SW480 (cell line): ENCODE measurements at regions not wholly inside any gene's neighbourhood (a gene's known extent, or its start where the extent isn't known, plus 50 kb on each side); places are given as distances from the start of the nearest gene placed in this dataset.
"Not testable (repeated sequence)": the region's sequence is repeated elsewhere in the genome, so short reads cannot be mapped to it uniquely, and the experiment has no call there.

Experiments
- DNase-seq: peaks from one replicate; pipeline ENCODE4 v3.0.0-alpha.2; 2016; ENCODE audit warnings: low spot score

DNA sequence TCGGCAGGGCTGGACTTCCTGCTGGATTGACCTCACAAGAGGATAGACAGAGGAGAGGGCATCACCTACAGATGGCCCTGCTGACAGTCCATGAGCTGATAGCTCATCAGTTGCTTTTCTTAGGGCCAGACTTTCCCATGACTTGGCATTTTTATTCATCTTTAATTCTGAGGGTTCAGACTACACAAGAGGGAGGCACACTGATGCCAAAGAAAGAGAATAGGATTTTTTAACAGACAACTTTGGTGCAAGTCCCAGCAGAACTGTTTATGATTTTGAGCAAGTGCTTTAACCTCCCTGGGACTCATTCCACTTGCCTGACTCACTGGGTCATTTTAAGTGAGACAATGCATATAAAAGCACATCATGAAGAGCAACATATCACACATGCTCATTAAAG lies 299.2 kb downstream of the INSIG2 start:
- no peak for DNase-seq

DNA sequence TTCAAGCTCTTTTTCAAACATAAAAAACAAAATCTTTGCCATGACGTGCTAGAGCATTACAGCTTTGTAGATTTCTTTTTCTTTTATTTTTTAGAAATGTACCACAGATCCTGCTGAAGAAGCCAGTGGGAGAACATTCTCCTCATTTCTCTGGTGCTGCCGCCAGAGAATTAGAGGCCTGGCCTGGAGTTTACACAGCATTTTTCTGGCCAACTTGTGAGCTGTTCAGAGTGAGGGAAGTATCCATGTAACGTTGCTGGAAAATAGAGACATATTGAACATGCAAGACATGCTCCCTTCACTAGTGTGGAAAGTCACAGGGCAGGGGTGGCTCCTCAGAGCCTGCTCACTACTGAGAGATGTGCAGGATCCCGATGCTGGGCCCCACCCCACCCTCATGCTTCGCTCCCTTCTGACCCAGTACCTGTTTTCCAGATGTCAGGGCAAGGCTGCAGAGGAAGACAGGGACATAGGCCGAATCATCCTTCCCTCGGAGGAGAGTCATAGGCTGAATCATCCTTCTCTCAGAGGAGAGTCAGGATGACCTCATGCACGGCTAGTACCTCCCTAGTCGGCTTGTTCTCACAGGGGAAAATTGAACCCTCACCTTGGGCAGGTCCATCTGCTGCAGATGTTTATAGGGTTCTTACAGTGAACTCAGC lies 298.5 kb downstream of the INSIG2 start:
- DNase-seq, result no peak

DNA sequence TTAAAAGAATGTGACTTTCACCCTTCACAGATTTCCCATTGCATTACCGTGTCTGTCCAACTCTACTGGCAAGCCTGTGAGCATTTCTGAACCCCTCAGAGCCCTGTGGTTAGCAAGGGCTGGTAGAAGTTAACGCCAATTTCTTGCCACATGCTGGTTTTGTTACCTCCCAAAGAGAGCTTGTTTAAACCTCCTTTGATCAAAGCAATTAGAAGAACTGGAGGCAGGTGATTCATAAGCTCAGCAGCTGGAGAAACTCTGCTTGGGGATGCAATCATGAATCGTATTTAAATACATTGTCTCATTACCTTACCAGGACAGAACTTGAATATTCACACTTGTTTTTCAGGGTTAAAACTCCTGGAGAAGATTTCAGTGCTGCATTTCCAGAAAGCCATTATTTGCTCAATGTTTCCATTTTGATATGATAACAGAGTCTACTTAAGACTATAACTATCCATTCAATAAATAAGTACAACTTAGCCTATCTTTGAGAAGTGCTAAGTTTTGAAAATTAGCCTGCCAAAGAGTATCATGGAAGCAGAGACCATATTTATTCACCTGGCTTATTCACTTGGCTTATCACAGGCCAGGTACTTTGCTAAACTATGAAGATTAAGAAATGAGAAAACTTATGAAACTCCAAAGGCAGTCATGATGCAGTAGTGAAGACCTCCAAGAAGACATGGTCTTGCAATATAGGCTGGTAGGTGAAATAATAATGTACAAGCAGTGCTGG lies 292.8 kb downstream of the INSIG2 start:
- peak; percentile 34 for DNase-seq

DNA sequence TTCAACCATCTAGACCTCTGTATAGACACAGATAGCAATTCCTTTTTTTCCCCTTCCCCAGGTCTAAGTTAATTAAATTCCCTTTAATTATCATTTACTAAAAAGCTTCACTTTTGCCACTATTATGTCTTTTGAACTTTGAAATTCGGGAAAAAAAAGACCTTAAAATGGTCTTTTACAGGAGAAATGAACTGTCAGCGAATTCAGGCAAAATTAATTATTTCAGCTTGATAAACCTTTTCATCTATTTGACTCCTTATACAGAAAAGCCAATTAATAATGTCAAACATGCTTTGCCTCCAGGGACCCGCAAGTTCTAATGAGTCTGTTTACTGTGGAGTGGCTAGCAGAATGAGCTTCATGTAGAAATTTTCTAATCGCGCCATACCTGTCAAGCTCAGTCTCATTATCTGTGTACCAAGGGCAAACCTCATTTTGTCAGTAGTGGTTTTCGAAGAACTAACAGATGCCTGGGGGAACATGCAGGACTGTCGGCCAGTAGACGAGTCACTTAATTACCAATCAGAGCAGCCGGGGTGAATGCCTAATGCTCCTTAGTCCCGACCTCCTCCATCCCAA lies 287.7 kb downstream of the INSIG2 start:
- no peak for DNase-seq

DNA sequence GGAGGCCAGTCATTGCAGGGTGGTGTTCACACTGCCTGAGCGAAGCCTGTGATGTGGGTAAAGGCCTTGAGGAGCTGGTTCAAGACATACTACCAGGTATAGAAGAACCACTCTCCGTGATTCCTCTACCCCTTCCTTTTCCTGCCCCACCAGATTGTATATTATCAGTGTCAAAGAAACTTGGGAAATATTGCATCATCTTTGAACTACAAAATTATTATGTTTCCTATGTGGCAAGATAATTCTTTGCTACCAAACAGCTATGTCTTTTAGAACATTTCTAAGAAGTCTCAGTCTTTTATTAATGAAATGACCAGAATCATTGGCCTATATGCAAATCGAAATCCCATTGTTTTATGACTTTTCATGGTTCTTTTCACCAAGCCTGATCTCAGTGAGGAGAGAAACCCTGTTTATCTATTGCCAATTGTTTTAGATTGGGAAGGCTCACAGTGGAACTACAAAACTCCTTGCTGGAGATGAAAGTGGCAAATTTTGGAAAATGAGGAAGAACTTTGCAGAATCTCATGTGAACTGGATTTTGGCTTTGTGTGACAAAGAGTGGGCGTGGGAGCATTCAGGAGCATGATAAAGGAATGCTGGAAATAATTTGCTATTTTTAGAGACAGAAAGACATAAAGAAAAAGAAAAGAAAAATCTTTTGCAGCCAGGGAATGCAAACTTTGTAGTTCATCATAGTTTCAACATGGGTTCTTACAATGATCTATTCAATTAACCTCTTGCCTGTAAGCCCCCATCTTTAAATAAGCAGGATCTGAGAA lies 286.9 kb downstream of the INSIG2 start:
- DNase-seq, result no peak

DNA sequence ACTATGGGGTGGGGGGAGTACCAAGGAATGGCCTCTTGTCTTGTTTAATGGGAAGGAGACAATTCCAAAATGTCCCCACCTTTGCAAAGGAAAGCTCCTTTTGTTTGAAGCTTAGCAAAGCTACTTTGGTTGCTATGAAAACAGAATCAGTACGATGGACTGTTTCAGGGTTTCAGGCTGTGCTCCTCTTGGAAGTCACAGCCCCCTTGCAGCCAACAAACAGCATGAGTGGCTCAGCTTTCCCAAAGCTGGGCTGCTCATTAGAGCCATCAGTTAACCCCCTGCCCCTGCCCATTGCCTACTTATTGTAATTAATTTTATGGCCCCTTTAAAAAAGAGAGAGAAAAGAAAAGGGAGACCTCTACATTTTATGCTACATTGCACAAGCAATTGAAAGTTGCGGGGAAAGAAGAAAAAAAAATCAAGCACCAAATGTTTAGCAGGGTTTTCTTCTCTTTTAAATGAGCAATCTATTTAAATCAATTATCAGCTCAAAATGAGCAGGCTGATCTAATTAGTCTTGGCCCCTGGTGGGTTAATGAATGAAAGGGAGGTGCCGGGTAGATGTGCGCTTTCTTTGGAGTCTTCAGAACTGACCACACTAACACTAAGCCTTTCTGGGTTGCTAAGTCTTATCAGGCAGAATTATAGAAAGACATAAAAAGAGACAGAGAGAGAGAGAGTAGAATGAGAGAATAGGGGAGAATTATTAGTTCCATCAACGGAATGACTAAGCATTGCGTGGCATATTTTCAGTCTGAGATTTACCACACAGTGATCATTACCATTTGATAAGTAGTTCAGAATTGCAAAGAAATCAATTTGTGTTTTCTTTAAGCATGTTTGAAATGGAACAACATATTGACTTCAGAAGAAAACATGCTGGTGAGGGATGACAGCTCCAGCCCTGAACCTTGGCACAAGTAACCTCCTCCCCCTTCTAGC lies 284.9 kb downstream of the INSIG2 start:
- no peak for DNase-seq

DNA sequence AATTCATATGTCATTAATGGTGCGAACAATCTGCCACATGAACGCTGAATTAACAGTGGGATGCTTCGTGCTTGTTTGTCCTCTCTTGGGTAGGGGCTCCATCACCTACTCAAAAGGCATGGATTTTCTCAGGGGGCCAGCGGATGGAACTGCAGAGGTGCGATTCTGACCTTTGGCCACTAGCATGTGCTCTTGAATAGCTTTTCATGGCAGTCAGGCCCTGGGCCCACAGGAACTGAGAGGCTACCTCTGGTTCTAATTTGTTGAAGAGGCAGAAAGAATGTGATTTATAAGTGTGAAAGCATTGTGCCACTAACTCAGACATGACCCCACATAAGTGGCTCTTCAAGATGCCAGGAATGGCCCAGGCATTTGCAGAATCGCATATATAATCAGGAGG lies 283.2 kb downstream of the INSIG2 start:
- peak; percentile 43 for DNase-seq

DNA sequence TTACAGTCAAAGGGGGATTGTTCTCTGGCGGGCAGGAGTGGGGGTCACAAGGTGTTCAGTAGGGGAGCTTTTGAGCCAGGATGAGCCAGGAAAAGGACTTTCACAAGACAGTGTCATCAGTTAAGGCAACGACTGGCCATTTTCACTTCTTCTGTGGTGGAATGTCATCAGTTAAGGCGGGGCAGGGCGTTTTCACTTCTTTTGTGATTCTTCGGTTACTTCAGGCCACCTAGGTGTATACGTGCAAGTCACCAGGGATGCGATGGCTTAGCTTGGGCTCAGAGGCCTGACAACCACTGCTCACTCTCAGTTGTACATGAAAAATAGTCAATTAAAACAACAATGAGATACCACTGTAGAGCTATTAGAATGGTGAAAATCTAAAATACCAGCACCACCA lies 281.2 kb downstream of the INSIG2 start:
- DNase-seq, result not testable (repeated sequence)

DNA sequence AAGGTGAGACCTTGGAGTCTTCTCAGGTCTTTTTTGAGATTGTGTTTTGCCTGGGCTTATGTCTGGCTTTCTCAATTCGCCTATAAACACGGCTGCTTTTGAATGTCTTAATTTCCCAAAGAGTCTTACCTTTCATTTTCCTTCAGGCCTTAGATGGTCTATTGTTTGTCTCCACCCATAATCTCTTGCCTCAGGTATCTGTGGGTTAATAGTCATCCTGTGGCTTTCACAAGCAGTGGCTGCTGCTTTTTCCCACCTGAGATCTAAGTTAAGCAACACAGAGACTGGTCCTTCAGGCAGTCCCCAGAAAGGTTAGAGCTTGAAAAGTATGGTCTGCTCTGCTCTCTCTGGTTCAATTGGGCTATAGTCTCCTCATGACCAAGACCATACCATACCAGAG lies 275.3 kb downstream of the INSIG2 start:
- no peak for DNase-seq

DNA sequence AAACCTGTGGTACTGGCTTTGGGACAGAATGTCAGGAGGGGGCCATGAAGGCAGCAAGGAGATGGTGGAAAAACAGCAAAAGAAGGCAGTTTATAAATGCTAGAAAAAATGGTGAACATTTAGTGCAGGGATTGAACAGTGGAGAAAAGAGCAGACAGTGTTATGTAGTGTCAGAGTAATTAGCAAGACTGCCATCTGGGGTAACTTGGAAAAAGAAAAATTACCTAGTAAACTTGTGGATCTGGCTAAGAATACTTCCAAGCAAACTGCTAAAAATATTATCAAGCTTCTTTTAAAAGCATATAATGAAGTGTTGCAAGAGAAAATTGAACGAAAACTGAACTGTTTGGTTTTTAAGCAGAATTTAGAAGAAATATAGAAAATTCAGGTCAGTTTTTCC lies 267.8 kb downstream of the INSIG2 start:
- DNase-seq, result no peak

DNA sequence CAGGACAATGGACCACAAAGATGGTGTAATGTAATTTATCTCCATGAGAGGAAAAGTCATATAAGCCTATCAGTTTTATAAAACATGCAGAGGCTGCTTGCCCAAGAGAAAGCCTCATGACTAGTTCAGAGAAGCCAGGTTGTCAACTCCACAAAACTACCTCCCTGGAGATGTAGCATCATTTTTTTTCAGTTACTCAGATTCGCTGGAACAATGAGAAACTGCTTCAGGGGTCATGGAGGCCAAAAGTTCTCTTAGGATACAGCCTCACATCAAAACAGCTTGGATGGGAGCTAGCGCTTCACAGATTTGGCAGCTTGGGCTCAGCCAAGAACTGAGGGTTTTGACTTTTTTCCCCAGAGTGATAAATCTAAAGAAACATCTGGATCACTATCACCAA lies 263.5 kb downstream of the INSIG2 start:
- no peak for DNase-seq

DNA sequence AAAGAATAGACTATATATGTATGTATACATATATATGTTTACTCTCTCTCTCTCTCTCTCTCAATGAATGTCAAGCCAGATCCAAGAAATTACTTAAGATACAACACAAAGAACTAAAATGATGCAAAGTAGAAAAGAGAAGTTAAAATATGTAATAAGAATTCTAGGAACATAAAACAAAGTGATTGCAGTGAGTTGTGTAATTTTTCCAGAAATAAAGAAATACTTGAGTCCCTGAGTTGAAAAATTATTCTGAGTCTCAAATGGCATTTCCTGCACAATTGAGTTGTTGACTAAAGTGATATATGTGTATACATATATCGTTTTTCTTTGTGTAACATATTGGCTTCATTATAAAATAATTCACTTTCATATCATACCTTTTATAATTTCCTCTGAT lies 262.4 kb downstream of the INSIG2 start:
- no peak for DNase-seq

DNA sequence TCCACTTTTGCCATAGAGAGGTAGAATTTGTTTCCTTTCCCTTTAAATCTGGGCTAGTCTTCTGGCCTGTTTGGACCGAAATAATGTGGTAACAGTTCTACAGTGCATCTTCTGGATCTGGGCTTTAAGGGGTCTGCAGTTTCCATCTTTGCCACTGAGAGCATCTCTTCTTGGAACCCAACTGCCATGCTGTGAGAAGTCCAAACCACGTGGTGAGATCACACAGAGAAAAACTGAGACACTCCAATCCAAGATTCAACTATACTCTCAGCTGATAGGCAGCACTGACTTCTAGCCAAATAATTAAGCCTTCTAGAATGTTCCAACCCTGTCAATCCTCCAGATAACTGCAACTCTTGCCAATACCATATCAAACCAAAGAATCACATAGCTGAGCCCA lies 261.1 kb downstream of the INSIG2 start:
- no peak for DNase-seq

DNA sequence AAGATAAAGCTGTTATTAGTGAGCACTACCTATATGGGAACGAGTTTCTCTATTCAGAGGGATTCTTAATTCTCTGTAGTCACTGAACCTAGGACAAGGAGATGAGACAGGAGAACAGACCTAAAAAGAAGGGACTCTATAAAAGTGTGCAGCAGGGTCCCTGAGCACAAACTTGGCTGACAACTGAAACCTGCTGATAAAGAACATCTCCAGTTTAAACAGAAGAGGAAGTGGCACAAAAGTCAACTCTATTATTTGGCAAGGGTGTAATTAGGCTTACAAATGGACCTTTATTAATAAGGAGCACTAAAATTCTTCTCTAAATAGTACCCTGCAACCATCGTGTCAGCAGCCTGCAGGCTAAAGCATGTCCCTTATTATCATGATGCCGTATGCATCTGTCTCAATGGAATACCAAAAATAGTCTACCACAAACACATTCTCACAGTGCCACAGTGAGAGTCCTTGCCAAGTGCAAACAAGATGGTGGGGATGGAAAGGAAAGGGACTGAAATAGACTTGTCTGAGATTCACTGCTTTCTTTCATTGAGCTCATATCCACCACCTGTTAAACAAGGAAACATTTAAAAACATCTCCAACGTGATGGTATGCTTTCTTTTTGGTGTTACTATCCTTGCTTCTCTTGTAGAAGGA lies 260.2 kb downstream of the INSIG2 start:
- DNase-seq, result no peak

DNA sequence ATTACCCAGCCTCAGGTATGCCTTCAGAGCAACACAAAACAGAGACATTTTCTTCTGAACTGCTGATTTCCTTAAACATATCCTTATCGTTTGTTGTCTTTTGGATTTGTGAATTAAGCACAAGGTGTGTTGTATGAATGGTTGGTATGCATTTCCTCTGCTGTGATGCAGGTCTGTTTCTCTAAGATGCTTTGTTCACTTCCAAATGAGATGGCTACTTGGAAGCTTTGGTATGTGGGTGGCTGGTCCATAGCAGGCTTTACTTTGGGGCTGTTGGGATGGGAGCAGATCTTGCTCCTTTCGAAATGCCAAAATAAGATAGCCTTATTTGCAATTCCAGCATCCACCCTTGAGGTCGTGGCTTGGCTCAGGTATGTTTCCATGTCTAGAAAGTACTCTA lies 257.2 kb downstream of the INSIG2 start:
- no peak for DNase-seq

DNA sequence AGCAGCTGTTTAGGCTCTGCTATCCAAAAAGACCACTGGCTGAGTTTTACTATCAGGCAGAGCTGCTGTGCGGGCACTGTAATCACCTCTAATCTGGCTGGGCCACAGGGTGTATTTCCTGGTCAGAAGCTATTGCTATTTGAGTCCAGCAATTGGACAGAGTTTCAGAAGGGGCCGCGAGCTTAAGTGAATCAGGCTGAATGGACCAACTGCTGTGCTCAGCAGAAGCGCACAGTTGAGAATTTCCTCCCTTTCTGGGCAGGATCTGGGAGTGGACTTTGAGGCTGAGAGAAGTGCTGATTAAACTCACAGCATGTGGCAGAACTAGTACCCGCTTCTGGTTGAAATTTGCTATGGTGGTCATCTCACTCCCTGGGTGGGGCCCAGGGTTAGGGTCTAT lies 251.8 kb downstream of the INSIG2 start:
- DNase-seq, result no peak

DNA sequence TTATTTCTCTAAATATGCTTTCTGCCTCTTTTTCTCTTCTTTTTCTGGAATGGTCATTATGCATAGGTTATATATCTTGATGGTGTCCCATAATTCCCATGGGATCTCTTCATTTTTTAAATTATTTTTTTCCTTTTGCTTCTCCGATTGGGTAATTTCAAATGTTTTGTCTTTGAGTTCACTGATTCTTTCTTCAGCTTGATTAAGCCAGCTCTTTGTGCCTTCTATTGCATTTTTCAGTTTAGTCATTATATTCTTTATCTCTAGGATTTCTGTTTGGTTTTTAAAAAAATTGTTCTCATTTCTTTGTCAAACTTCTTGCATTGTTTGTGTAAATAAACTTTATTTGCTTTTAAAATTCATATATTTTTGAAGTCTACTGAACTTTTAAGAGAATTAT lies 251.1 kb downstream of the INSIG2 start:
- DNase-seq, result no peak

DNA sequence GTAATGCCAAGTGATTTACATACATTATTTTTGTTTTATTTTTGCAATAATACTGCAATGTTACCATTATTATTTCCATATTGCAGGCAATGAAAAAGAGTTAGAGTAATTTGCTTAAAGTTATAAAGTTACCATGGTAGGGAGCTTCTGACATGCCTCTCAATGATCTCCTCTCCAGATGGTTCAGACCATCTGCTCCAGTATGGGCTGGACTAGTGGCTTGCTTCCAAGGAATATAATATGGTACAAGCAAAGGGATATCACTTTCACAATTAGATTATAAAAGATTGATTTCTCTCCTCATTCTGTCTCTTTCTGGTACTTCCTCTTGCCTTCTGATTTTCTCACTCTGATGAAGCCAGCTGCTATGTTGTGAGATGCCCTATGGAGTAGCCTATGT lies 245.4 kb downstream of the INSIG2 start:
- DNase-seq, result no peak

DNA sequence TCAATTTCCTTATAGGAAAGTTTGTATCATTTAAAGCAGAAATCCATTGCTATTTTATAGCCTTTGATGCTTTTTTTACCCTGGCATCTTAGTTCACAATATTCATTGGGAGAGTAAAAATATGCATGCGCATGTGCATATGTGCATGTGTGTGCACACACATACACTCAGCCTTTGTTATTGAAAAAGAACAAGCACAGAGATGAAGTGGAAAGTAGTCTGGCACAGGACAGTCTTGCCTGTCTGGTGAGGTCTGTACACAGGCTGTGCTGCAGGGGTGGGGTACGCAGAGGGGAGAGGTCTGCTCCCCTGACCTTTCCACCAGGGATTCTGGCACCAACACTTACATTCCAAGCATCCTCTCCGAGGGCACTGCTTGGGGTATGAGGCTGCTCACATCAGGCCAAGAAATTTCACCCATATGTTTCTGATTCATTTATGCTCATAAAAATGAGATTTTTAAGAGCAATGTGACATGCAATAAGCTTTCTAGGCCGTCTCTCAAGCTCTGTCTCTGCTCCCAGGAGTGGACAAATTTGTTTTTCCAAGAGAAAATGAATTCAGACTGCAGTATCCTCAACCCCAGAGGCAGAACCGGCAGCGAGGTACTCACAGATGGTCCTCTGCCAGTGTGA lies 237.2 kb downstream of the INSIG2 start:
- DNase-seq, result no peak

DNA sequence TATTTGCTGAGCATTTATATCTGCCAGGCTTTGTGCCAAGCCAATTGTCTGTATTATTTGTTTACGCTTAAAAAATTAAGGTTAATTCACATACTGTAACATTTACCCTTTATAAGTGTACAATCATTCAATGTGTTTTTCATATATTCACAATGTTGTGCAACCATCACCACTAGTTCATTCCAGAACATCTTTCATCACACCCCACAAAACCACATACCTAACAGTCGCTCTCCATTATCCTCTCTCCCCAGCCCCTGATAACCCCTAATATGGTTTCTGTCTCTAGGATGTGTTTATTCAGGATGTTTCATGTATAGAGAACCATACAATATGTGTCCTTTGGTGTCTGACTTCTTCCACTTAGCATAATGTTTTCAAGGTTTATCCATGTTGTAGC lies 234.1 kb downstream of the INSIG2 start:
- DNase-seq, result no peak
